Astrocyte (in vitro differentiated cells and primary cell): ENCODE measurements at regions not wholly inside any gene's neighbourhood (a gene's known extent, or its start where the extent isn't known, plus 50 kb on each side); places are given as distances from the start of the nearest gene placed in this dataset.

Experiments
- DNase-seq: peaks from one replicate; pipeline ENCODE4 v3.0.0-alpha.2; 2010; ENCODE audit warnings: low read depth
- FAIRE-seq: peaks from 2 replicates; lab custom pipeline; 2011; peaks lifted over from hg19 to GRCh38; lab: Jason Lieb, UNC
- H2AFZ ChIP-seq: 2 replicates; pipeline ENCODE4 v1.6.0; 2012; ENCODE audit warnings: low read depth, low read length, inconsistent platforms
- H3K27ac ChIP-seq: 2 replicates; pipeline ENCODE4 v1.5.1; 2011; ENCODE audit warnings: low read depth, low read length, inconsistent platforms
- H3K27me3 ChIP-seq: 2 replicates; pipeline ENCODE4 v1.6.0; 2011; ENCODE audit warnings: low read length, inconsistent platforms; ENCODE audit not compliant: insufficient read depth
- H3K36me3 ChIP-seq: 2 replicates; pipeline ENCODE4 v1.5.1; 2011; ENCODE audit warnings: low read length, inconsistent platforms; ENCODE audit not compliant: insufficient read depth
- H3K4me1 ChIP-seq: 2 replicates; pipeline ENCODE4 v1.5.1; 2011; ENCODE audit warnings: low read length, inconsistent platforms; ENCODE audit not compliant: insufficient read depth
- H3K4me2 ChIP-seq: 2 replicates; pipeline ENCODE4 v1.6.0; 2012; ENCODE audit warnings: low read length, inconsistent platforms
- H3K4me3 ChIP-seq: 2 replicates; pipeline ENCODE4 v1.5.1; 2011; ENCODE audit warnings: low read depth, mild to moderate bottlenecking, low read length, inconsistent platforms; ENCODE audit not compliant: insufficient read depth
- H3K79me2 ChIP-seq: 2 replicates; pipeline ENCODE4 v1.6.0; 2012; ENCODE audit warnings: mild to moderate bottlenecking, low read length, inconsistent platforms; ENCODE audit not compliant: insufficient read depth
- H3K9ac ChIP-seq: 2 replicates; pipeline ENCODE4 v1.6.0; 2012; ENCODE audit warnings: mild to moderate bottlenecking, low read length, inconsistent platforms
- H3K9me3 ChIP-seq: 2 replicates; pipeline ENCODE4 v1.5.1; 2012; ENCODE audit warnings: low read depth, mild to moderate bottlenecking, low read length, inconsistent platforms; ENCODE audit not compliant: insufficient read depth
- H4K20me1 ChIP-seq: 2 replicates; pipeline ENCODE4 v1.6.0; 2012; ENCODE audit warnings: low read length, inconsistent platforms; ENCODE audit not compliant: insufficient read depth
- H3K27ac Mint-ChIP-seq: one replicate; pipeline ENCODE4 v1.8.0; 2021; ENCODE audit warnings: mild to moderate bottlenecking, mixed read lengths; ENCODE audit not compliant: unreplicated experiment
- H3K27me3 Mint-ChIP-seq: one replicate; pipeline ENCODE4 v1.8.0; 2021; ENCODE audit warnings: low read depth, mixed read lengths; ENCODE audit not compliant: unreplicated experiment
- H3K36me3 Mint-ChIP-seq: one replicate; pipeline ENCODE4 v1.8.0; 2021; ENCODE audit warnings: low read depth, mixed read lengths; ENCODE audit not compliant: unreplicated experiment
- H3K4me1 Mint-ChIP-seq: one replicate; pipeline ENCODE4 v1.8.0; 2021; ENCODE audit warnings: low read depth, mixed read lengths; ENCODE audit not compliant: unreplicated experiment
- H3K4me3 Mint-ChIP-seq: one replicate; pipeline ENCODE4 v1.8.0; 2021; ENCODE audit warnings: mild to moderate bottlenecking, moderate library complexity, mixed read lengths; ENCODE audit not compliant: unreplicated experiment
- H3K9me3 Mint-ChIP-seq: one replicate; pipeline ENCODE4 v1.8.0; 2021; ENCODE audit warnings: mild to moderate bottlenecking, mixed read lengths; ENCODE audit not compliant: unreplicated experiment
- EZH2 ChIP-seq: IDR thresholded peaks from 2 replicates; pipeline ENCODE4 v1.6.1; 2012; ENCODE audit warnings: mild to moderate bottlenecking, low read length, inconsistent platforms; ENCODE audit not compliant: insufficient read depth
- TF ChIP-seq, protein P1 (sequence below): IDR thresholded peaks from 2 replicates; pipeline ENCODE4 v1.5.1; 2011; ENCODE audit warnings: low read depth, mild to moderate bottlenecking, inconsistent platforms, low read length, moderate library complexity; ENCODE audit not compliant: insufficient read depth

DNA sequence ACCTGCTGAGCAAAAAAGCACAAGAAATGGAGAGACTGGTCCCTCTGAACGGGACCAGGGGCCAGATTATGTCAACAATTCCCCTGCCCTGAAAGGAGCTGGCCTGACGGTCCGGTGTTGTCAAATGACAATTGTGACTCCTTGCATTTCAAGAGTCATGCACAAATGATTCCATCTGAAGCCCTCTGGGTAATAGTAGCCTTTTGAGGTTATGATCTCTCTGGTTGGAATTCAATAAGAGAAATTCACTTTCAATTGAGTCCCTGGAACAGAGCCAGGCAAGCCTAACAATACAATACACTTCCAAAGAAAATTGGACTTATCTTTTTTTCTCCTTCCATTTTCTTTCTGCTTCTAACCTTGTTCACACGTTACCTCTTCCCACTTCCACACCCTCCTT is 116.9 kb downstream of the C1D start:
- H3K4me1 ChIP-seq, result peaks cover 4% of the 10 kb centered on the region
- H3K4me2 ChIP-seq, result peak overlapping the region; percentile 19
- no peak overlapping the region for H3K27ac ChIP-seq
- Mint-ChIP-seq H3K27ac (no peak overlapping the region), H3K27me3 (no peaks in the 10 kb centered on the region), H3K36me3 (no peaks in the 10 kb centered on the region), H3K4me3 (no peak overlapping the region), H3K4me1 (peaks cover 2% of the 10 kb centered on the region), H3K9me3 (peaks cover 8% of the 10 kb centered on the region)
- DNase-seq, result no peak
- TF ChIP-seq EZH2, result no peak
- H2AFZ ChIP-seq, result peak overlapping the region; percentile 19
- no peaks in the 10 kb centered on the region for H3K9me3 ChIP-seq
- FAIRE-seq, result peak; percentile 58
- H3K9ac ChIP-seq, result no peak overlapping the region
- no peaks in the 10 kb centered on the region for H4K20me1 ChIP-seq
- H3K79me2 ChIP-seq, result no peaks in the 10 kb centered on the region
- H3K4me3 ChIP-seq, result no peak overlapping the region
- H3K36me3 ChIP-seq, result no peaks in the 10 kb centered on the region
- H3K27me3 ChIP-seq, result no peaks in the 10 kb centered on the region

DNA sequence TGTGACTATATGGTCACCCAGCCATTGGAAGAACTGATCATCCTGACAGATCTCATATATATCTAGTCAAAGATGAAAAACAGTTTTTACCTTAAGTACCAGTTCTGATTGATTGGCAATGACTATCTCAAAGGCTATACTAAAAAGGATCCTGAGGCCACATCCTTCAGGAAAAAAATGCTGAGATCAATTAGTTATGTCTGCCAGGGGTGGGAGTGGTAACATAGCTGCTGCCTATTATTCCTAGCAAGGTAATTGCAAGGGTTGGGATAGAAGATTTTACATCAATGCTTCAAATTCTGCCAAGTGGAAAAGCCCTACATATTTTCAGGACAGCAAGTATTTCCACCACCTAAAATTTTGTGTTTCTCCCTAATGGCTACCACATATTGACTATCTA is 114.7 kb downstream of the C1D start:
- TF ChIP-seq EZH2, result no peak
- TF ChIP-seq, protein P1, sequence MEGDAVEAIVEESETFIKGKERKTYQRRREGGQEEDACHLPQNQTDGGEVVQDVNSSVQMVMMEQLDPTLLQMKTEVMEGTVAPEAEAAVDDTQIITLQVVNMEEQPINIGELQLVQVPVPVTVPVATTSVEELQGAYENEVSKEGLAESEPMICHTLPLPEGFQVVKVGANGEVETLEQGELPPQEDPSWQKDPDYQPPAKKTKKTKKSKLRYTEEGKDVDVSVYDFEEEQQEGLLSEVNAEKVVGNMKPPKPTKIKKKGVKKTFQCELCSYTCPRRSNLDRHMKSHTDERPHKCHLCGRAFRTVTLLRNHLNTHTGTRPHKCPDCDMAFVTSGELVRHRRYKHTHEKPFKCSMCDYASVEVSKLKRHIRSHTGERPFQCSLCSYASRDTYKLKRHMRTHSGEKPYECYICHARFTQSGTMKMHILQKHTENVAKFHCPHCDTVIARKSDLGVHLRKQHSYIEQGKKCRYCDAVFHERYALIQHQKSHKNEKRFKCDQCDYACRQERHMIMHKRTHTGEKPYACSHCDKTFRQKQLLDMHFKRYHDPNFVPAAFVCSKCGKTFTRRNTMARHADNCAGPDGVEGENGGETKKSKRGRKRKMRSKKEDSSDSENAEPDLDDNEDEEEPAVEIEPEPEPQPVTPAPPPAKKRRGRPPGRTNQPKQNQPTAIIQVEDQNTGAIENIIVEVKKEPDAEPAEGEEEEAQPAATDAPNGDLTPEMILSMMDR, result no peak
- Histone ChIP-seq H3K9ac (no peak overlapping the region), H3K27me3 (no peaks in the 10 kb centered on the region), H4K20me1 (no peaks in the 10 kb centered on the region), H3K36me3 (no peaks in the 10 kb centered on the region), H2AFZ (no peak overlapping the region), H3K27ac (no peak overlapping the region), H3K9me3 (no peaks in the 10 kb centered on the region), H3K79me2 (no peaks in the 10 kb centered on the region), H3K4me2 (no peak overlapping the region), H3K4me3 (no peak overlapping the region), H3K4me1 (peaks cover 4% of the 10 kb centered on the region)
- Mint-ChIP-seq H3K4me1 (peaks cover 2% of the 10 kb centered on the region), H3K27ac (no peak overlapping the region), H3K27me3 (no peaks in the 10 kb centered on the region), H3K9me3 (peaks cover 2% of the 10 kb centered on the region), H3K4me3 (no peak overlapping the region), H3K36me3 (no peaks in the 10 kb centered on the region)
- DNase-seq (no peak), FAIRE-seq (no peak)

DNA sequence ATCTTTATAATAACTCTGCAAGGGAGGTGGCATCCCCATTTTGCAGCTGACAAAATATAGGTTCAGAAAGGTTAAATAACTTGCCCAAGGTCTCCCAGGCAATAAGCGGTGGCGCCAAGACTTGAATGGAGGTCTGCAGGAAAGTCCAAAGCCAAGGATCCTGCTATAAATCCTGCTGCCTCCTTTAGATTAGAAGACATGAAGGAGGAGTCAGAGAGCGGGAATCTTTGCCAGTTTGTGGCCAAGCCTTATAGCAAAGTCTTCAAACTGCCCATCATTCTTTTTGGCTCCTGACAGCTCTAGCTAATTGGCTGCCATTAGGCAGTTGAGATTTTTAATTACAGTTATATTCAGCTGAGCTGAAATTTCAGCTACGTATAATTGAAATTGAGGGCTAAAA is 114.3 kb downstream of the C1D start:
- Histone ChIP-seq H3K4me2 (no peak overlapping the region), H3K4me3 (no peak overlapping the region), H3K9me3 (no peaks in the 10 kb centered on the region), H3K27me3 (no peaks in the 10 kb centered on the region), H2AFZ (no peak overlapping the region), H4K20me1 (no peaks in the 10 kb centered on the region), H3K79me2 (no peaks in the 10 kb centered on the region), H3K4me1 (peaks cover 4% of the 10 kb centered on the region), H3K9ac (no peak overlapping the region), H3K36me3 (no peaks in the 10 kb centered on the region), H3K27ac (no peak overlapping the region)
- no peak for DNase-seq
- Mint-ChIP-seq H3K4me1 (peaks cover 2% of the 10 kb centered on the region), H3K27ac (no peak overlapping the region), H3K9me3 (no peaks in the 10 kb centered on the region), H3K36me3 (no peaks in the 10 kb centered on the region), H3K4me3 (no peak overlapping the region), H3K27me3 (no peaks in the 10 kb centered on the region)
- no peak for FAIRE-seq
- TF ChIP-seq, protein P1, result no peak
- TF ChIP-seq EZH2, result no peak
